Progenitor cell of endocrine pancreas (in vitro differentiated cells): ENCODE measurements at regions not wholly inside any gene's neighbourhood (a gene's known extent, or its start where the extent isn't known, plus 50 kb on each side); places are given as distances from the start of the nearest gene placed in this dataset.

Experiments
- DNase-seq: peaks from one replicate; pipeline ENCODE4 v3.0.0; 2021; ENCODE audit warnings: low spot score; ENCODE audit not compliant: unreplicated experiment
- H3K27ac Mint-ChIP-seq: 2 replicates; pipeline ENCODE4 v1.8.0; 2021; ENCODE audit warnings: mild to moderate bottlenecking, moderate library complexity, mixed read lengths
- H3K27me3 Mint-ChIP-seq: 2 replicates; pipeline ENCODE4 v1.8.0; 2021; ENCODE audit warnings: mixed read lengths
- H3K36me3 Mint-ChIP-seq: 2 replicates; pipeline ENCODE4 v1.8.0; 2022; ENCODE audit warnings: mixed read lengths; ENCODE audit not compliant: insufficient read depth
- H3K4me1 Mint-ChIP-seq: 2 replicates; pipeline ENCODE4 v1.8.0; 2021; ENCODE audit warnings: low read depth, mixed read lengths
- H3K4me3 Mint-ChIP-seq: 2 replicates; pipeline ENCODE4 v1.8.0; 2021; ENCODE audit warnings: low read depth, mild to moderate bottlenecking, moderate library complexity, mixed read lengths
- H3K9me3 Mint-ChIP-seq: 2 replicates; pipeline ENCODE4 v1.8.0; 2021; ENCODE audit warnings: low read depth, mixed read lengths
- TF ChIP-seq, protein P1 (sequence below): fragments of 200-600 bp; sonication (generic); IDR thresholded peaks from one replicate; pipeline ENCODE4 v1.5.0; 2021; ENCODE audit warnings: antibody characterized with exemption, mild to moderate bottlenecking; ENCODE audit not compliant: unreplicated experiment

GRCh38 chrX:45748369-45748774 is 547.7 kb upstream of the DIPK2B start:
- Mint-ChIP-seq H3K9me3 (peaks cover 9% of the 10 kb centered on the region), H3K27me3 (no peaks in the 10 kb centered on the region), H3K4me3 (no peak overlapping the region), H3K36me3 (peaks cover 8% of the 10 kb centered on the region), H3K4me1 (no peaks in the 10 kb centered on the region), H3K27ac (no peak overlapping the region)
- TF ChIP-seq, protein P1, sequence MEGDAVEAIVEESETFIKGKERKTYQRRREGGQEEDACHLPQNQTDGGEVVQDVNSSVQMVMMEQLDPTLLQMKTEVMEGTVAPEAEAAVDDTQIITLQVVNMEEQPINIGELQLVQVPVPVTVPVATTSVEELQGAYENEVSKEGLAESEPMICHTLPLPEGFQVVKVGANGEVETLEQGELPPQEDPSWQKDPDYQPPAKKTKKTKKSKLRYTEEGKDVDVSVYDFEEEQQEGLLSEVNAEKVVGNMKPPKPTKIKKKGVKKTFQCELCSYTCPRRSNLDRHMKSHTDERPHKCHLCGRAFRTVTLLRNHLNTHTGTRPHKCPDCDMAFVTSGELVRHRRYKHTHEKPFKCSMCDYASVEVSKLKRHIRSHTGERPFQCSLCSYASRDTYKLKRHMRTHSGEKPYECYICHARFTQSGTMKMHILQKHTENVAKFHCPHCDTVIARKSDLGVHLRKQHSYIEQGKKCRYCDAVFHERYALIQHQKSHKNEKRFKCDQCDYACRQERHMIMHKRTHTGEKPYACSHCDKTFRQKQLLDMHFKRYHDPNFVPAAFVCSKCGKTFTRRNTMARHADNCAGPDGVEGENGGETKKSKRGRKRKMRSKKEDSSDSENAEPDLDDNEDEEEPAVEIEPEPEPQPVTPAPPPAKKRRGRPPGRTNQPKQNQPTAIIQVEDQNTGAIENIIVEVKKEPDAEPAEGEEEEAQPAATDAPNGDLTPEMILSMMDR, result no peak
- no peak for DNase-seq

GRCh38 chrX:45747905-45748304 is 547.2 kb upstream of the DIPK2B start:
- Mint-ChIP-seq H3K27ac (no peak overlapping the region), H3K36me3 (peaks cover 8% of the 10 kb centered on the region), H3K27me3 (no peaks in the 10 kb centered on the region), H3K4me1 (no peaks in the 10 kb centered on the region), H3K4me3 (no peak overlapping the region), H3K9me3 (peaks cover 9% of the 10 kb centered on the region)
- DNase-seq, result no peak
- TF ChIP-seq, protein P1, result no peak

DNA sequence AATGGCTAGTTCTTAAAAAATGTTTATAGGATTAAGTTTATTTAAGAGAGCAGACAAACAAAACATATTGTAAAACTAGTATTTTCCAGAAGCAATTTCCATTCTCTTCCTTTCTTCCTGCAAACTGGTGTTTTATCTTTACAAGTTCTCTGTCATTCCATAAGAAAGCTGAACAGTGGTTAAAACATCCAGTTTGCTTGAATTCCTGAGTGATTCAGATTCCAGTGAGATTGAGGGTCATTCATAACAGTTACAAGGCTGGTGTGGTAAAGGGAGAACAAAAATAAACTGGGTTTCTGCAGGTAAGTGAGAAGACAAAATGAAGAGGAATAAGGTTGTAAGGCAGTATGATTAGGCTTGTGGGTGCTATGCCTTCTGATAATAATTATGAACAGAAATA is 544.8 kb upstream of the DIPK2B start:
- H3K36me3 Mint-ChIP-seq, result peaks cover 8% of the 10 kb centered on the region
- H3K4me3 Mint-ChIP-seq, result no peak overlapping the region
- H3K27ac Mint-ChIP-seq, result no peak overlapping the region
- DNase-seq, result no peak
- H3K9me3 Mint-ChIP-seq, result peaks cover 9% of the 10 kb centered on the region
- TF ChIP-seq, protein P1, result no peak
- no peaks in the 10 kb centered on the region for H3K27me3 Mint-ChIP-seq
- H3K4me1 Mint-ChIP-seq, result no peaks in the 10 kb centered on the region

GRCh38 chrX:45743906-45744625 is 543.4 kb upstream of the DIPK2B start:
- Mint-ChIP-seq H3K36me3 (peaks cover 8% of the 10 kb centered on the region), H3K9me3 (peaks cover 12% of the 10 kb centered on the region), H3K4me1 (no peaks in the 10 kb centered on the region), H3K27ac (no peak overlapping the region), H3K27me3 (no peaks in the 10 kb centered on the region), H3K4me3 (no peak overlapping the region)
- TF ChIP-seq, protein P1, result no peak
- no peak for DNase-seq

GRCh38 chrX:45743081-45743533 is 542.4 kb upstream of the DIPK2B start:
- Mint-ChIP-seq H3K9me3 (peaks cover 12% of the 10 kb centered on the region), H3K27ac (no peak overlapping the region)
- DNase-seq, result no peak

More at GRCh38 chrX:45743081-45743533, 542.4 kb upstream of the DIPK2B start:
- Mint-ChIP-seq H3K27me3 (no peaks in the 10 kb centered on the region), H3K4me3 (no peak overlapping the region), H3K36me3 (peaks cover 8% of the 10 kb centered on the region), H3K4me1 (no peaks in the 10 kb centered on the region)
- TF ChIP-seq, protein P1, result no peak
